ENCODE measurements at regions not wholly inside any gene's neighbourhood (a gene's known extent, or its start where the extent isn't known, plus 50 kb on each side); places are given as distances from the start of the nearest gene placed in this dataset.

- no peaks in the 10 kb centered on the region for H3K4me1 ChIP-seq
- H3K9me3 ChIP-seq, result peaks cover 0 to 5% (median 0%) of the 10 kb centered on the region in 4 donors
- H3K36me3 ChIP-seq, result no peaks in the 10 kb centered on the region
- H3K27me3 ChIP-seq, result no peaks in the 10 kb centered on the region
- TF ChIP-seq EP300 (IDR thresholded peaks at IDR 0.05), result no peak
- no peak for TF ChIP-seq POLR2AphosphoS5 (IDR thresholded peaks at IDR 0.05)
- TF ChIP-seq, protein P1, sequence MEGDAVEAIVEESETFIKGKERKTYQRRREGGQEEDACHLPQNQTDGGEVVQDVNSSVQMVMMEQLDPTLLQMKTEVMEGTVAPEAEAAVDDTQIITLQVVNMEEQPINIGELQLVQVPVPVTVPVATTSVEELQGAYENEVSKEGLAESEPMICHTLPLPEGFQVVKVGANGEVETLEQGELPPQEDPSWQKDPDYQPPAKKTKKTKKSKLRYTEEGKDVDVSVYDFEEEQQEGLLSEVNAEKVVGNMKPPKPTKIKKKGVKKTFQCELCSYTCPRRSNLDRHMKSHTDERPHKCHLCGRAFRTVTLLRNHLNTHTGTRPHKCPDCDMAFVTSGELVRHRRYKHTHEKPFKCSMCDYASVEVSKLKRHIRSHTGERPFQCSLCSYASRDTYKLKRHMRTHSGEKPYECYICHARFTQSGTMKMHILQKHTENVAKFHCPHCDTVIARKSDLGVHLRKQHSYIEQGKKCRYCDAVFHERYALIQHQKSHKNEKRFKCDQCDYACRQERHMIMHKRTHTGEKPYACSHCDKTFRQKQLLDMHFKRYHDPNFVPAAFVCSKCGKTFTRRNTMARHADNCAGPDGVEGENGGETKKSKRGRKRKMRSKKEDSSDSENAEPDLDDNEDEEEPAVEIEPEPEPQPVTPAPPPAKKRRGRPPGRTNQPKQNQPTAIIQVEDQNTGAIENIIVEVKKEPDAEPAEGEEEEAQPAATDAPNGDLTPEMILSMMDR (IDR thresholded peaks at IDR 0.05), result no peak
- no peak for TF ChIP-seq POLR2A (IDR thresholded peaks at IDR 0.05)
- no peak overlapping the region for H3K4me3 ChIP-seq
- DNase-seq (no peak), ATAC-seq (ENCODE audit: low FRiP score in 2 of 2) (no peak)
- WGBS, 2 donors, result 82 to 92% methylated on average over 3 of the region's 3 CpGs
- H3K27ac ChIP-seq, result no peak overlapping the region
Observed at GRCh38 chr5:24320643-24321042, 324.1 kb downstream of the CDH10 start.

GRCh38 chr5:24325306-24325832, 319.4 kb downstream of the CDH10 start:
- H3K27ac ChIP-seq, result no peak overlapping the region
- H3K4me1 ChIP-seq, result no peaks in the 10 kb centered on the region
- no peak for ATAC-seq (ENCODE audit: low FRiP score in 2 of 2)
- no peak overlapping the region for H3K4me3 ChIP-seq
- WGBS, 2 donors, result 68 to 73% methylated on average over 1 of the region's 1 CpG
- H3K9me3 ChIP-seq, result no peaks in the 10 kb centered on the region
- H3K36me3 ChIP-seq, result no peaks in the 10 kb centered on the region
- no peaks in the 10 kb centered on the region for H3K27me3 ChIP-seq
- TF ChIP-seq, protein P1 (IDR thresholded peaks at IDR 0.05), result no peak
- TF ChIP-seq EP300 (IDR thresholded peaks at IDR 0.05) (no peak), POLR2AphosphoS5 (IDR thresholded peaks at IDR 0.05) (no peak), POLR2A (IDR thresholded peaks at IDR 0.05) (no peak)
- no peak for DNase-seq

DNA sequence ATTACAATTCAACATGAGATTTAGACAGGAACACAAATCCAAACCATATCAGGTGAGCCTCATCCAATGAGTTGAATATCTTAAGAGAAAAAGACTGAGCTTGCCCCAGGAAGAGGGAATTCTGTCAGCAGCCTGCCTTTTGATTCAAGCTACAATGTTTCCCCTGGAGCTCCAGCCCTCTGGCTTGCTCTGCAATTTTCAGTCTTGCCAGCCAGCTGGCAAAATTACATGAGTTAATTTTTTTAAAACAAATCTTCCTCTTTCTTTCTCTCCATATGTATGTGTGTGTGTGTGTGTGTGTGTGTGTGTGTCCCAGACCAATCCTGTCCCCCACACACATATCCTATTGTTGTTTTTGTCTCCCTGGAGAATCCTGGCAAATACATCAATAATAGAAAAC, 313.2 kb downstream of the CDH10 start:
- Histone ChIP-seq H3K27ac (no peak overlapping the region), H3K4me1 (no peaks in the 10 kb centered on the region), H3K4me3 (no peak overlapping the region), H3K36me3 (no peaks in the 10 kb centered on the region), H3K9me3 (no peaks in the 10 kb centered on the region), H3K27me3 (no peaks in the 10 kb centered on the region)
- TF ChIP-seq POLR2A (IDR thresholded peaks at IDR 0.05) (no peak), EP300 (IDR thresholded peaks at IDR 0.05) (no peak), POLR2AphosphoS5 (IDR thresholded peaks at IDR 0.05) (no peak)
- TF ChIP-seq, protein P1 (IDR thresholded peaks at IDR 0.05), result no peak
- ATAC-seq (ENCODE audit: low FRiP score in 2 of 2) (no peak), DNase-seq (no peak)

- ATAC-seq (ENCODE audit: low FRiP score in 2 of 2) (no peak), DNase-seq (no peak)
- TF ChIP-seq POLR2AphosphoS5 (IDR thresholded peaks at IDR 0.05) (no peak), POLR2A (IDR thresholded peaks at IDR 0.05) (no peak), EP300 (IDR thresholded peaks at IDR 0.05) (no peak)
- TF ChIP-seq, protein P1 (IDR thresholded peaks at IDR 0.05), result no peak
- H3K4me3 ChIP-seq, result no peak overlapping the region
- no peaks in the 10 kb centered on the region for H3K4me1 ChIP-seq
- H3K27ac ChIP-seq, result no peak overlapping the region
- 68 to 78% methylated on average over 2 of the region's 2 CpGs for WGBS, 2 donors
- H3K36me3 ChIP-seq, result no peaks in the 10 kb centered on the region
- H3K27me3 ChIP-seq, result no peaks in the 10 kb centered on the region
- no peaks in the 10 kb centered on the region for H3K9me3 ChIP-seq
Observed at GRCh38 chr5:24347158-24347557, 297.6 kb downstream of the CDH10 start.

DNA sequence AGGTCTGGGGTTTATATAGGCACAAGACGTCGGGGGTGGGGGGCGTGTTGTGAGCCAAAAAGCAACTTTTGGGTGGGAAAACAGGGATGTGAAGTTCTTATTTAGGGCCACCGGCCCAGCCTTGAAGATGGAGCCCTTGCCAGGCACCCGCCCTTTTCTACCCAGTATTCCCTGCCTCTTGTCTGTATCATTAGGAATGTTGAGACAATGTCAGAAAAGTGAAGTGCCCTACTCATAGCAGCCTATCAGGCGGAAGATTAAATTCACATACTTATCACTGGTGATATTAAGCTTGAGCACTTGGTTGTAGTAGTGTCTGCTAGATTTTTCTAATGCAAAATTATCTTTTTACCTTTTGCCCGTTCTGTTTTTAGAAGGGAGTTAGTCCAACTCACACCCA, 293.5 kb downstream of the CDH10 start:
- Histone ChIP-seq H3K36me3 (no peaks in the 10 kb centered on the region), H3K27ac (no peak overlapping the region), H3K4me1 (no peaks in the 10 kb centered on the region), H3K4me3 (no peak overlapping the region), H3K9me3 (no peaks in the 10 kb centered on the region), H3K27me3 (no peaks in the 10 kb centered on the region)
- ATAC-seq (ENCODE audit: low FRiP score in 2 of 2) (no peak), DNase-seq (no peak)
- 78 to 86% methylated on average over 7 of the region's 7 CpGs for WGBS, 2 donors
- TF ChIP-seq EP300 (IDR thresholded peaks at IDR 0.05) (no peak), POLR2AphosphoS5 (IDR thresholded peaks at IDR 0.05) (no peak), POLR2A (IDR thresholded peaks at IDR 0.05) (no peak)
- TF ChIP-seq, protein P1 (IDR thresholded peaks at IDR 0.05), result no peak

All from upper lobe of left lung (tissue), 6 donors.